Suprapubic skin (tissue), 4 donors: ENCODE measurements at regions not wholly inside any gene's neighbourhood (a gene's known extent, or its start where the extent isn't known, plus 50 kb on each side); places are given as distances from the start of the nearest gene placed in this dataset.

Source experiments
- DNase-seq, 2 donors: peaks; one replicate each; pipeline ENCODE4 v3.0.0-alpha.2; 2019; ENCODE audit warnings: low spot score in 2 of 2
- H3K27ac ChIP-seq: fragments of 200-600 bp; sonication (generic); one replicate; pipeline ENCODE4 v1.5.1; 2019
- H3K27me3 ChIP-seq: fragments of 200-600 bp; sonication (generic); one replicate; pipeline ENCODE4 v1.5.1; 2019
- H3K36me3 ChIP-seq: fragments of 200-600 bp; sonication (generic); one replicate; pipeline ENCODE4 v1.5.1; 2019
- H3K4me1 ChIP-seq: fragments of 200-600 bp; sonication (generic); one replicate; pipeline ENCODE4 v1.5.1; 2019
- H3K4me3 ChIP-seq: fragments of 200-600 bp; sonication (generic); one replicate; pipeline ENCODE4 v1.5.1; 2019; ENCODE audit warnings: mild to moderate bottlenecking
- H3K9me3 ChIP-seq: fragments of 200-600 bp; sonication (generic); one replicate; pipeline ENCODE4 v1.5.1; 2019
- EP300 ChIP-seq: sonication (generic); formaldehyde crosslinking; IDR thresholded peaks from one replicate; pipeline ENCODE4 v1.6.1; 2017; ENCODE audit warnings: antibody characterized with exemption
- POLR2A ChIP-seq, 2 donors: fragments of 450-650 bp; IDR thresholded peaks; one replicate each; pipeline ENCODE4 v1.6.1; 2017; ENCODE audit warnings: antibody characterized with exemption in 2 of 2, mild to moderate bottlenecking in 2 of 2, moderate library complexity in 2 of 2
- POLR2AphosphoS5 ChIP-seq, 3 donors: sonication (generic); formaldehyde crosslinking; IDR thresholded peaks; one replicate each; pipeline ENCODE4 v1.6.1; 2017; ENCODE audit warnings: antibody characterized with exemption in 3 of 3
- WGBS: methylation state at CpG from one replicate; pipeline ENCODE4 v1.1.5; 2018; 5-methylcytosine and 5-hydroxymethylcytosine counted together
- TF ChIP-seq, protein P1 (sequence below), 2 donors: fragments of 200-600 bp in 1 of 2; fragments of 450-650 bp in 1 of 2; sonication (generic) in 1 of 2; IDR thresholded peaks; one replicate each; pipeline ENCODE4 v1.5.1; 2016 to 2019; ENCODE audit warnings: antibody characterized with exemption in 2 of 2, mild to moderate bottlenecking in 1 of 2, moderate library complexity in 1 of 2

DNA sequence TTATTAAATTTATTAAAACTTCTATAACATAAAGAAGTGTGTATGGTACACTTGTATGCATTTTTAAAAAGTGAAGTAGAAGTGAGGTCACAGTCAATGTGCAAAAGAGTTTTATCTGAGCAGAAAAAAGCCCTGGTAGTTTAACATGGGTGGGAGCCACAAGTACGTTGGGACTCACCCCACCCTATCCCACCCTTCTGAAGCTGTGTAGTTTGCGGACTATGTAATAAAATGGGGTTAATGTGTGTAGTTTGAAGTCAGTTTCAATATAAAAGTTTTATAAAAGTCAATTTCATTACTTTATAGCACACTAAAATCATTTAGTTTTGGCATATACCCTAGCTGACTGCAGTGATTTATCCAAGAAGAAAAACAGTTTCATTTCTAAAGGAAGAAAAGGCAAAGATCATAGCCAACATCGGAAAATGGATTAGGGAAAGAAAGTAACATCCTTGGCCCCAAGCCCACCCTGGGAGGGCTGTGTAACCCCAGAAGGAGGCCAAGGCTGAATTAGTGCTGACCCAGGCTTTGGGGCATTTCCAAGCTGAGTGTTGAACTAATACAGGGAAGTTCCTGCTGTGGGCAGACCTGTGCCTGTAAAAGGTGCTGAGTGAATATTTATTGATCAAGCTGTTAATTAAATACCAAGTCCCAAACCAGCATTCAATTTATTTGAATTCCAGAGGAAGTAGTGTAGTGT is 398.6 kb upstream of the ADAMTSL1 start:
- H3K36me3 ChIP-seq, result no peaks in the 10 kb centered on the region
- no peak for TF ChIP-seq POLR2A (IDR thresholded peaks at IDR 0.05)
- no peak for DNase-seq
- 44% methylated on average over 3 of the region's 3 CpGs for WGBS
- H3K4me1 ChIP-seq, result no peaks in the 10 kb centered on the region
- H3K9me3 ChIP-seq, result no peaks in the 10 kb centered on the region
- H3K27me3 ChIP-seq, result peaks cover 3% of the 10 kb centered on the region
- H3K27ac ChIP-seq, result no peak overlapping the region
- H3K4me3 ChIP-seq, result no peak overlapping the region

DNA sequence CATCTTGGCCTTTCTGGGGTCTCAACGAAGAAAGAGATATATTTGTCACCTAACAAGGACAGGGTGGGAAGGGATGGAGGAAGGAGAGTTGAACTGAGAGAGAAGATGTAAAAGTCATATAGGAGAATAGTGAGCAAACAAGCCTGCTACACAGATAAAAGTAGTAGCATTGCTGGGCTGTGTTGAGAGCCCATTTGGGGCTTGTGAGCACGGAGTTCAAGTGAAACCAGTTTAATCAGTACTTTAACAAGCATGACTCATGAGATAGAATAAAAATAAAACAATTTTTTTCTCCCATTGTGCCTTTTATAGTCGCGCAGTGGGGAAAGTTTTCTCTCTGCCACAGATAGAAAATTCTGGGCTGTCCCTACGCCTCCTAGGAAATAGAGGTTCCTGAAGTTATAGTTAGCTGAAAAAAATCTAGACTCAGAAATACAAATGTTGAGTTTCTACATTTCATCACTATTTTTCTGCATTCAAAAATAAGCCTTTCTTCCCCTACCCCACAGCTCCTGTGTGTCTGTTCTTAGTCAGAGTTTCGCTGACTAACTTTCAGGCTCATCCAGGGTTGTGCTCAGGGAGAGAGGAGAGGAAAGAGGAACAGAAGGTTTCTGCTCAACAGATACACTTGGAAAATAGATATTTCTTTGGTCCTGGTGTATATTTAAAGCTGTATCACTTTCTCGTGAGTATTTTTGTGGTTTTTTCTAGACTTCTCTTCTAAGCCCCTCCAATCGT is 395.8 kb upstream of the ADAMTSL1 start:
- WGBS, result 83% methylated on average over 8 of the region's 8 CpGs
- TF ChIP-seq POLR2A (IDR thresholded peaks at IDR 0.05) (no peak), POLR2AphosphoS5 (IDR thresholded peaks at IDR 0.05) (no peak), EP300 (no peak)
- TF ChIP-seq, protein P1, sequence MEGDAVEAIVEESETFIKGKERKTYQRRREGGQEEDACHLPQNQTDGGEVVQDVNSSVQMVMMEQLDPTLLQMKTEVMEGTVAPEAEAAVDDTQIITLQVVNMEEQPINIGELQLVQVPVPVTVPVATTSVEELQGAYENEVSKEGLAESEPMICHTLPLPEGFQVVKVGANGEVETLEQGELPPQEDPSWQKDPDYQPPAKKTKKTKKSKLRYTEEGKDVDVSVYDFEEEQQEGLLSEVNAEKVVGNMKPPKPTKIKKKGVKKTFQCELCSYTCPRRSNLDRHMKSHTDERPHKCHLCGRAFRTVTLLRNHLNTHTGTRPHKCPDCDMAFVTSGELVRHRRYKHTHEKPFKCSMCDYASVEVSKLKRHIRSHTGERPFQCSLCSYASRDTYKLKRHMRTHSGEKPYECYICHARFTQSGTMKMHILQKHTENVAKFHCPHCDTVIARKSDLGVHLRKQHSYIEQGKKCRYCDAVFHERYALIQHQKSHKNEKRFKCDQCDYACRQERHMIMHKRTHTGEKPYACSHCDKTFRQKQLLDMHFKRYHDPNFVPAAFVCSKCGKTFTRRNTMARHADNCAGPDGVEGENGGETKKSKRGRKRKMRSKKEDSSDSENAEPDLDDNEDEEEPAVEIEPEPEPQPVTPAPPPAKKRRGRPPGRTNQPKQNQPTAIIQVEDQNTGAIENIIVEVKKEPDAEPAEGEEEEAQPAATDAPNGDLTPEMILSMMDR (IDR thresholded peaks at IDR 0.05), result no peak

DNA sequence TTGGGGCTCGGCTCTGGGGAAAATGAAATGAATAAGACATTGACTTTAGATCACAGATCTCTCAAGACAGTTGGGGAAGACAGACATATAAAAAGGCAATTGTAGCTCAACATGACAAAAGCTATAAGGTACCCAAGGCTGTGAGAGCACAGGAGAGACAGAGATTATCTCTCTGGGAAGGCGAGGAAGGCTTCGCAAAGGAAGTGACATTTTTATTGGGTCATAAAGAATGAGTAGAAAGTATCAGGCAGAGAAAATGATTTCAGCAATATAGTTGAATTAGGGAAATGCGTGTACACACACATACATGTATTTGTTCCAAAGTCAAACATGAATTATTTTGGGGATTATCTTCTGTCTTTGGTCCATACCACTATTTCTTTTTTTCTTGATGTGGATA is 381.8 kb upstream of the ADAMTSL1 start:
- no peak for TF ChIP-seq POLR2AphosphoS5 (IDR thresholded peaks at IDR 0.05)
- TF ChIP-seq, protein P1 (IDR thresholded peaks at IDR 0.05), result no peak
- TF ChIP-seq POLR2A (IDR thresholded peaks at IDR 0.05), result no peak
- no peak for TF ChIP-seq EP300
- H3K9me3 ChIP-seq, result no peaks in the 10 kb centered on the region
- 87% methylated on average over 4 of the region's 4 CpGs for WGBS
- H3K27me3 ChIP-seq, result no peaks in the 10 kb centered on the region
- no peaks in the 10 kb centered on the region for H3K36me3 ChIP-seq
- no peak for DNase-seq
- H3K27ac ChIP-seq, result no peak overlapping the region
- H3K4me3 ChIP-seq, result no peak overlapping the region
- no peaks in the 10 kb centered on the region for H3K4me1 ChIP-seq

More for the DNA sequence above, 395.8 kb upstream of the ADAMTSL1 start:
- H3K27ac ChIP-seq, result no peak overlapping the region
- H3K9me3 ChIP-seq, result no peaks in the 10 kb centered on the region
- peaks cover 3% of the 10 kb centered on the region for H3K27me3 ChIP-seq
- no peaks in the 10 kb centered on the region for H3K4me1 ChIP-seq
- no peak overlapping the region for H3K4me3 ChIP-seq
- no peaks in the 10 kb centered on the region for H3K36me3 ChIP-seq
- DNase-seq, result no peak

DNA sequence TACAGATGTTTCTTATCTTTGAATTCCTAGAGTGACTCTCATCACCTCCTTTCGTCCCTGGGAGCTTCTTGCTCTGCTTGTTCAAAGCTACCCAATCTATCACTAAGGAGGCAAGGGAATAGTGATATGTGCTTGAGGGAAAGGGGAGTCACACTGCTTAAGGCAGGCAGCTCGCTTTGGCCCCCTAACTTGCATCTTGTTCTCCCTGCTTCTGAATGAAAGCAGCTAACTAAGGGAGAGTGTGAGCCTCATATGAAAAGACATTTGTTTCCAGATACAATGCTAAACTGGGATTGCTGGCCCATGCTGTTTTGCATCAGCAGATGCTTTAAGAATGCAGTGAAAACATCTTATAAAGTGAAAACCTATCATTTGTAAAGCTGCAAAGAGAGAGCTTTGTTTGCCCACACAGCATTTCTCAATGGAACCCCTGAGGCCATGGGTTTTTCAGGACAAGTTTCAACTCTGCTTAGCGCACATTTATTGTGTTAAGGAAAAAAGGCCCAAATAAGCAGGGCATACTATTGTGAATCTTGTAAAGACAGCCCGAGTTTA is 367.9 kb upstream of the ADAMTSL1 start:
- no peaks in the 10 kb centered on the region for H3K4me1 ChIP-seq
- H3K36me3 ChIP-seq, result no peaks in the 10 kb centered on the region
- no peaks in the 10 kb centered on the region for H3K9me3 ChIP-seq
- no peaks in the 10 kb centered on the region for H3K27me3 ChIP-seq
- H3K4me3 ChIP-seq, result no peak overlapping the region
- no peak for DNase-seq
- TF ChIP-seq EP300 (no peak), POLR2AphosphoS5 (IDR thresholded peaks at IDR 0.05) (no peak), POLR2A (IDR thresholded peaks at IDR 0.05) (no peak)
- TF ChIP-seq, protein P1 (IDR thresholded peaks at IDR 0.05), result no peak
- no peak overlapping the region for H3K27ac ChIP-seq
- 63% methylated on average over 4 of the region's 4 CpGs for WGBS

DNA sequence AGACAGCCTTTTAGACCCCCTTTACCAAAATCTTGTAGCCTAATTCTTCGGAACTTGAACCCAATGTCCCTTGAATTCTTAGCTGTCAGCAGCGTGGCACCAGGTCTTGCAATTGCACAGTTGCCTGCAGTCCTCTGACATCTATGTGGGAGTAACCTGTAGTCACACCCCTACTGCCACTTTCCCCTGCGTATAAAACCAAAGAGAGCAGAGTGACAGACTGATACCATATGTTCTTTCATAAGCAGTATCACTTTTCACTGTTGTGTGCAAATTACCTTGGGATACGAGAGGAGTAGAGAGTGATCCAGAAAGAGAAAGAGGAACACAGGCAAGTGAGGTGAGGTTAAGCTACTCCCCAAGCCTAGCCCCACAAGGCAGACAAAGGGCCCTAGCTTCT is 364.3 kb upstream of the ADAMTSL1 start:
- Histone ChIP-seq H3K27ac (no peak overlapping the region), H3K4me3 (no peak overlapping the region), H3K9me3 (no peaks in the 10 kb centered on the region), H3K27me3 (no peaks in the 10 kb centered on the region), H3K4me1 (no peaks in the 10 kb centered on the region), H3K36me3 (no peaks in the 10 kb centered on the region)
- TF ChIP-seq, protein P1 (IDR thresholded peaks at IDR 0.05), result no peak
- TF ChIP-seq POLR2AphosphoS5 (IDR thresholded peaks at IDR 0.05) (no peak), POLR2A (IDR thresholded peaks at IDR 0.05) (no peak), EP300 (no peak)
- no peak for DNase-seq
- 90% methylated on average over 4 of the region's 4 CpGs for WGBS
